Skeletal muscle tissue (tissue), 3 donors: ENCODE measurements at regions not wholly inside any gene's neighbourhood (a gene's known extent, or its start where the extent isn't known, plus 50 kb on each side); places are given as distances from the start of the nearest gene placed in this dataset.
"Not testable (repeated sequence)": the region's sequence is repeated elsewhere in the genome, so short reads cannot be mapped to it uniquely, and the experiment has no call there.

Experiments used
- H3K27ac ChIP-seq: one replicate; pipeline ENCODE4 v1.7.0; 2013; ENCODE audit warnings: mild to moderate bottlenecking, low read depth, low read length, inconsistent platforms
- H3K27me3 ChIP-seq, 3 donors: one replicate each; pipeline ENCODE4 v1.7.0; 2013; ENCODE audit warnings: low read length in 3 of 3; ENCODE audit not compliant: control insufficient read depth in 3 of 3, insufficient read depth in 3 of 3
- H3K36me3 ChIP-seq, 3 donors: one replicate each; pipeline ENCODE4 v1.7.0; 2013; ENCODE audit warnings: low read length in 3 of 3; ENCODE audit not compliant: control insufficient read depth in 3 of 3, insufficient read depth in 3 of 3
- H3K4me1 ChIP-seq, 3 donors: one replicate each; pipeline ENCODE4 v1.7.0; 2013; ENCODE audit warnings: low read length in 3 of 3, mild to moderate bottlenecking in 3 of 3; ENCODE audit not compliant: control insufficient read depth in 3 of 3, insufficient read depth in 3 of 3
- H3K4me3 ChIP-seq, 3 donors: one replicate each; pipeline ENCODE4 v1.7.0; 2013; ENCODE audit warnings: low read length in 3 of 3
- H3K9ac ChIP-seq, 3 donors: one replicate each; pipeline ENCODE4 v1.7.0; 2013; ENCODE audit warnings: low read length in 3 of 3, mild to moderate bottlenecking in 3 of 3, moderate library complexity in 2 of 3, low read depth in 1 of 3
- H3K9me3 ChIP-seq, 3 donors: one replicate each; pipeline ENCODE4 v1.7.0; 2013; ENCODE audit warnings: low read length in 3 of 3; ENCODE audit not compliant: control insufficient read depth in 3 of 3
- donor health status: Osteomylitis.

DNA sequence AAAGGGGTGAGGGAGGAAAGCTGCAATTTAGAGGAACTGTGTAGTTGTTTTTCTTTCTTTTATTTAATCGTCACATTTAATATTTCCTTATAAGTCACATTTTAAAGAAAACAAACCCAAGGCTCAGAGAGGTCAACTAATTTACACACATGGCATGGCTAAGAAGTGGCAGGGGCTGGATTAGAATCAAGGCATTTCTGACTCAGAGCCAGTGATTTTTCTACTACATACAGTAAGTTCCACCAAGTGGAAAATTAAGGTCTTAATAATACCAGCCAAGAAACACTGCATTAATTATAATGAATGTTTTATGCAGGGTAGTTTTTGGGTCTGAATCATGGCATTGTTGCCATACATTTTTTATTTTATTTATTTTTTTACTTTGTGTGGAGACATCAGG lies 607.7 kb upstream of the CITED2 start:
- peaks cover 7 to 16% (median 8%) of the 10 kb centered on the region in 3 donors for H3K4me1 ChIP-seq
- H3K9me3 ChIP-seq, result no peaks in the 10 kb centered on the region
- H3K27ac ChIP-seq, result no peak overlapping the region
- H3K9ac ChIP-seq, result no peak overlapping the region
- no peaks in the 10 kb centered on the region for H3K27me3 ChIP-seq
- no peak overlapping the region for H3K4me3 ChIP-seq
- no peaks in the 10 kb centered on the region for H3K36me3 ChIP-seq

DNA sequence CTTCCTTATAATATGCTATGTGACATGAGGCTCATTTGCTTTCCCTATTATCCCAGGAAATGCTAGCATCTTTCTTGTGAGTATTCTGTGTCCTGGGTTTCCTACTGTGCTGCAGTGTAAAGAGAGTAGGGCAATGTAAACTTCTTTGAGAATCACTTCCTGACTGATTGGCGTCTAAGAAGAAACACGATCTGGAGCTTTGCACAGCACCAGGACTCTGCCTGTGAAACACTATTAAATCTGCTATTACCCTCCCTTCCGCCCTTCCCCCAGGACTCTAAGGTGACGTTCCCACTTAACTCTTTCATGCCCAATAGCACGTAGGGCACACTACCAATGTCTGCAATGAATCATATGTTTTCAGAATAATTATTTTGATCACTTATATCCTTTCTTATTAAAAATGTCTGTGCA lies 607.3 kb upstream of the CITED2 start:
- Histone ChIP-seq H3K9ac (no peak overlapping the region), H3K9me3 (no peaks in the 10 kb centered on the region), H3K4me3 (no peak overlapping the region), H3K36me3 (no peaks in the 10 kb centered on the region), H3K4me1 (peaks cover 7 to 16% (median 8%) of the 10 kb centered on the region in 3 donors), H3K27me3 (no peaks in the 10 kb centered on the region), H3K27ac (no peak overlapping the region)

DNA sequence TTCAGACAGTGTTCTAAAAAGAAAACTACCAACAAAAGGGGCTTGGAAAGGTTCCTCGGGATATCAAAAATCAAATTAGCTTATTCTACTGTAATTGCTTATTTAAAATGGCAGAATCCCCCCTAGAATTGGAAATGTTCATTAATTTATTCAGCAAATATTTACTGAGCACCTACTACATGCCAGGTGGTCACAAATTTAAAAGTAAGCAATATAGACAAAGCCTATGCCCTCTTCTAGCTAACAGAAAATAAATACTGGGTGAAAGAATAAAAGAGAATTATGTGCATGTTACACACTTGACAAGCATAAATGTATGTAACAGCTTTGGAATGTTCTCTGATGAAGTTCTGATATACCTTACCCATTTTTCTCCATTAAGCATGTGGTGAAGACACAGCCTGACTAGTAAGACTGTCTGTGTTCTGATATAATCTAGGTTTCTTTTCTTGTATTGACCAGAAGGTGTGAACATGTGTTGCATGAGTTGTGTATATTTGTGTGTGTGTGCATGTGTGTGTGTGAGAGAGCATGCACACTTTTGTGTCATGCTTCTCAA lies 606.7 kb upstream of the CITED2 start:
- Histone ChIP-seq H3K27me3 (no peaks in the 10 kb centered on the region), H3K9ac (no peak overlapping the region), H3K4me1 (peaks cover 7 to 16% (median 8%) of the 10 kb centered on the region in 3 donors), H3K27ac (no peak overlapping the region), H3K36me3 (no peaks in the 10 kb centered on the region), H3K9me3 (no peaks in the 10 kb centered on the region), H3K4me3 (no peak overlapping the region)

DNA sequence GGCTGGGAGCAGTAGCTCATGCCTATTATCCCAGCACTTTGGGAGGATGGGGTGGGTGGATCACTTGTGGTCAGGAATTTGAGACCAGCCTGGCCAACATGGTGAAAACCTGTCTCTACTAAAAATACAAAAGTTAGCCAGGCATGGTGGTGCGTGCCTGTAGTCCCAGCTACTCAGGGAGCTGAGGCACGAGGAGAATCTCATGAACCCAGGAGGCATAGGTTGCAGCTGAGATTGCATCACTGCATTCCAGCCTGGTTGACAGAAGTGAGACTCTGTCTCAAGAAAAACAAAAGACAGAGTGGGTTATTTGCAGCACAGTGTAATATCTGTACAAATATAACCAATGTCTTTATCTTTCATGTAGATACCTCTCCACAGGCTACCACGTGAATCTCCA lies 606.2 kb upstream of the CITED2 start:
- H3K4me3 ChIP-seq, H3K9me3 ChIP-seq, H3K27ac ChIP-seq, H3K36me3 ChIP-seq, H3K9ac ChIP-seq, H3K27me3 ChIP-seq: not testable (repeated sequence)
- H3K4me1 ChIP-seq, result peaks cover 7 to 16% (median 8%) of the 10 kb centered on the region in 3 donors

DNA sequence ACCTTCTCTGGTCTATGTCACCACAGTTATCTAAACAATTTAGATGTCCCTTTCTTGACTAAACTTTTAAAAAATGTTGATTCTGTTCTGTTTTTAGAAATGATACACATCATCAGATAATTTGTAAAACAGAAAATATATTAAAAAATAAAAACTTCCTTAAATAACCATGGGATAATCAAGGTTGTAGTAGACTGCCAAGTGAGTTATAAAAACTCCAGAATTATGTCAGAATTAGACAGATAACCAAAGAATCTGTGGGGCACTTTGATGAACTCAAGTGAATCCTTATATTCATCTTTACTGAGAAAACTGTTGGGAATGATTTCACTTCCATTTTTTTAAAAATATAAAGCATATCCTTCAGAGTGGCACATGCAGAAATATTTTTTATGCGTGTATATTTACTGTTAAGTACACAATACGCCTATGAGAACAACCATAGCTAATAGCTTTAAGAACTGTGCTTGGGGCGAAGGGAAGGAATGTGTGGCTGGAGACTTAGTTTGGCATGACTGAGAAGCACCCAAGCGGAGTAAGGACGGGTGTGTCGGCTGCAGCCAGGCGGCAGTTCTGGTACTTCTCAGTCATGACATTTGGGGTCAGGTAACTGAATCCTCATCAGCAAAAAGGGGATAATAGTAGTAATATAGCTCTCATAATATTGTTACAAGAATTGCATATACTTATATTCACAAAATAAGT lies 604.7 kb upstream of the CITED2 start:
- Histone ChIP-seq H3K27me3 (no peaks in the 10 kb centered on the region), H3K9me3 (no peaks in the 10 kb centered on the region), H3K4me1 (peaks cover 7 to 16% (median 8%) of the 10 kb centered on the region in 3 donors), H3K36me3 (no peaks in the 10 kb centered on the region), H3K9ac (no peak overlapping the region), H3K27ac (no peak overlapping the region), H3K4me3 (no peak overlapping the region)

DNA sequence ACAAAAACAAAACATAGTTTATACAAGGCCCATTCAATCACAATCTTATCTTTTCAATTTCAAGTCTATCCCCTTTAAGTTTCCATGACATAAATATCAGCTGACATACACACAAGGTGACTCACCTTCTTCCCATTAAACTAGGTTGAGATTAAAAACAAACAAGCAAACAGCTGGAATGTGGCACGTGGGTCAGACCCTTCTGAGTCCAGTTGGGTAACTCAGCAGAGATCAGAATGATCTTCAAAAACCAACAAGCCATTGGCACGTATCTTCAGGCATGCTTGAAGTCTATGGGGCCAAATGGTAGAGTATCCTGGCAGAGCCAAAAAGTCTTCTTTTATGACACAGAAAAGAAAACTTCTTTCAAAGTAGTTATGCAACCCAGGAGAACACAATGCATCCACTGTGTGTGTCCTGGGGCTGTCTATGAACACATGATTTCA lies 603.5 kb upstream of the CITED2 start:
- no peak overlapping the region for H3K27ac ChIP-seq
- H3K36me3 ChIP-seq, result no peaks in the 10 kb centered on the region
- H3K4me1 ChIP-seq, result peaks cover 7 to 13% (median 9%) of the 10 kb centered on the region in 3 donors
- H3K9me3 ChIP-seq, result no peaks in the 10 kb centered on the region
- H3K9ac ChIP-seq, result no peak overlapping the region
- no peak overlapping the region for H3K4me3 ChIP-seq
- no peaks in the 10 kb centered on the region for H3K27me3 ChIP-seq

DNA sequence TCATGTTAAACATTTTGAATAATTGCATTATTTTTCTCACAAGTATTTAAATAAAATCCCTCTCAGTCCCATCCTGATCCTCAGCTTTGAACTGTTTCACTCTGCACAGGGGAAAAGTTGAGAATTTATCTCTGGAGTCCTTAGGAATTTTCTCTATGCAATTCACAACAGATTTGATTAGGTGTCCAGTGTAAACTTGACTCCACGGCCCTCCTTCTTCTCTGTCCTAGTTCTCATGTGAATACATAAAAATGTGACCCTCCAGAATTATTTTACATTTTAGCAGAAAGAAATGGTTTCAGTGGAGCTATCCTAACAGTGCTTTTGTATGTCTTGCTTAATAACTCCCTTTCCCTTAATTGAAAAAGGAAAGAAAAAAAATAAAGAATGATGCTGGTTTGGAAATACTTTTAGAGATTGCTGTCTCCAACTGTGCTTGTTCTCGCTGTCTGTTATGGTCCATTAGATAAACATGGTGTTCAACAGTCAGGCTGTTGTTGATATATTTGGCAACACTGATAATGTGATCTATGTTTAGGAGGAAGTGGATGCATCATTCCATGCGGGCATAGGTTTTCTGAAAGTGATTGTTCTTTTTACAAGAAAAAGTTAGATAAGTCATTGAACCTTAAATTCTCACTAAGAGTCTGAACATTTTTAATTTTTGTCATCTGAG lies 599.4 kb upstream of the CITED2 start:
- Histone ChIP-seq H3K4me3 (peak overlapping the region in 1 of 3 donors; percentile 1), H3K9me3 (no peaks in the 10 kb centered on the region), H3K9ac (no peak overlapping the region), H3K36me3 (no peaks in the 10 kb centered on the region), H3K27me3 (no peaks in the 10 kb centered on the region), H3K27ac (no peak overlapping the region), H3K4me1 (peaks cover 0 to 2% (median 0%) of the 10 kb centered on the region in 3 donors)

DNA sequence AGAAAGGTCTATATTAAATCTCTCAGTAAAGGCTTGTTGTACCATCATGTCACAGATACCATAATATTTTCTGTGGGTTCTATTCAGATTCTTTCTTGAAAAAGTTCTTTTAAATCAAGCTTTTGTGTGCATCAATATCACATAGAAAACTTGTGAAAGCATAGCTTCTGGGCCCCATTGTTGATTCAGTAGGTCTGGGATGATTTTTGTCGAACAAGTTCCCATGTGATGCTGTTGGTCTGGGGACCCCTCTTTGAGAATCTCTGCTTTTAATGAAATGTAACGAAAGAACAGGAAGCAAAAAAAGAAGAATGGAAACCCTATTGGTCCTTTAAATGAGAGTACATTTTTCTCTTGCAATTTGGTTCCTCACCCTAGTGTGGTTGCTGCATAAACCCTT lies 597.7 kb upstream of the CITED2 start:
- Histone ChIP-seq H3K4me3 (no peak overlapping the region), H3K27me3 (no peaks in the 10 kb centered on the region), H3K9me3 (no peaks in the 10 kb centered on the region), H3K36me3 (no peaks in the 10 kb centered on the region), H3K27ac (no peak overlapping the region), H3K9ac (no peak overlapping the region), H3K4me1 (peaks cover 0 to 2% (median 0%) of the 10 kb centered on the region in 3 donors)

DNA sequence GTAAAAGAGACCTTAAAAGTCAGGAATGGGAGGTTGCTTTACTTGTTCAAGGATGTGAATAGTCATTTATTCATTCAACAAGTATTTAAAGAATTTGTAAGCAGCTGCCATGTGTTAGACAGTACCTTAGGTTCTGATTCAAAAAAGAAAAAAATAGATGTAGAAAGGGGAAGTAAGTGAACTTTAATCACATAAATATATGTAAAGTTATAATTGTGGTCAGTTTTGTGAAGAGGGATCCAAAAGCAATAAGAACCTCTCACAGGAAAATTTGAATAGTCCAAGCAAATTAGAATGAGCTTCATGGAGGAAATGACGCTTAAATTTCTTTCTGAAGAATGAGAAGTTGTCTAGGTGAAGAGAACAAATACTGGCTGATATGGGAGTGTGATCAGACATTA lies 596.1 kb upstream of the CITED2 start:
- no peak overlapping the region for H3K9ac ChIP-seq
- no peak overlapping the region for H3K4me3 ChIP-seq
- no peaks in the 10 kb centered on the region for H3K27me3 ChIP-seq
- no peak overlapping the region for H3K27ac ChIP-seq
- no peaks in the 10 kb centered on the region for H3K9me3 ChIP-seq
- H3K4me1 ChIP-seq, result peaks cover 0 to 2% (median 0%) of the 10 kb centered on the region in 3 donors
- H3K36me3 ChIP-seq, result no peaks in the 10 kb centered on the region

DNA sequence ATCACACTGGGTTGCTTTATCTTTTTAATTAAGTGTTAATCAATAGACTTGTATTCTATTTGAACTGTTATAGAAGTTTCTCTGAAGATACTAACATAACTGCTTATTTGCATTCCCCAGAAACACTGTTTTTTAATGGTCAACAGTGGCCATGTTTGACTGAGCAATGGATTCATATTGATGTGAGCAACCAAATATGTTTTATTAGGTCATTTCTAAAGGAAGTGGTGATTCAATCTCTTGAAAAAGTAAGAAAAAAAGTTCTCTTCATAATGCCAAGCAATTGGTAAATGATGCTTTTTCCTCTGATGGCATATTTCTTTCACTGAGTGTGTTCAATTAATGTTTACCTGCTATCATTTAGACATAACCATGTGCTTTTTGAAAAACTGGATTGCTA lies 593.0 kb upstream of the CITED2 start:
- Histone ChIP-seq H3K4me1 (peaks cover 0 to 7% (median 0%) of the 10 kb centered on the region in 3 donors), H3K9me3 (no peaks in the 10 kb centered on the region), H3K27ac (no peak overlapping the region), H3K36me3 (no peaks in the 10 kb centered on the region), H3K9ac (no peak overlapping the region), H3K27me3 (no peaks in the 10 kb centered on the region), H3K4me3 (no peak overlapping the region)
